ENCODE measurements at regions not wholly inside any gene's neighbourhood (a gene's known extent, or its start where the extent isn't known, plus 50 kb on each side); places are given as distances from the start of the nearest gene placed in this dataset.

DNA sequence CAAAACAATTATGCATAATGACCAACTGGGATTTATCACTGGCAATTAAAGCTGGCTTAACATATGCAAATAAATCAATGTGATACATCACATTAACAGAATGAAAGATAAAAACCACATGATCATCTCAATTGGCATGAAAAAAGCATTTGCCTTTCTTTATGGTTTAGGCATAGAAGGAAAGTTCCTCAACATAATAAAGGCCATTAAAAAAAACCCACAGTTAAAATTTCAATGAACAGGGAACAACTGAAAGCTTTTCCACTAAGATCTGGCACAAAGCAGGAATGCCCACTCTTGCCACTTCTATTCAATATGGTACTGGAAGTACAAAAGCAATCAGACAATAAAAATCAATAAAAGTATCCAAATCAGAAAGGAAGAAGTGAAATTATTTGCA, 151.2 kb upstream of the CD180 start:
- no peak for TF ChIP-seq SCRT1 (tag by site-specific recombination; IDR thresholded peaks at IDR 0.05; ENCODE audit: borderline replicate concordance)
- no peak for TF ChIP-seq SP2 (tag by site-specific recombination; IDR thresholded peaks at IDR 0.05)
- TF ChIP-seq, protein P1, sequence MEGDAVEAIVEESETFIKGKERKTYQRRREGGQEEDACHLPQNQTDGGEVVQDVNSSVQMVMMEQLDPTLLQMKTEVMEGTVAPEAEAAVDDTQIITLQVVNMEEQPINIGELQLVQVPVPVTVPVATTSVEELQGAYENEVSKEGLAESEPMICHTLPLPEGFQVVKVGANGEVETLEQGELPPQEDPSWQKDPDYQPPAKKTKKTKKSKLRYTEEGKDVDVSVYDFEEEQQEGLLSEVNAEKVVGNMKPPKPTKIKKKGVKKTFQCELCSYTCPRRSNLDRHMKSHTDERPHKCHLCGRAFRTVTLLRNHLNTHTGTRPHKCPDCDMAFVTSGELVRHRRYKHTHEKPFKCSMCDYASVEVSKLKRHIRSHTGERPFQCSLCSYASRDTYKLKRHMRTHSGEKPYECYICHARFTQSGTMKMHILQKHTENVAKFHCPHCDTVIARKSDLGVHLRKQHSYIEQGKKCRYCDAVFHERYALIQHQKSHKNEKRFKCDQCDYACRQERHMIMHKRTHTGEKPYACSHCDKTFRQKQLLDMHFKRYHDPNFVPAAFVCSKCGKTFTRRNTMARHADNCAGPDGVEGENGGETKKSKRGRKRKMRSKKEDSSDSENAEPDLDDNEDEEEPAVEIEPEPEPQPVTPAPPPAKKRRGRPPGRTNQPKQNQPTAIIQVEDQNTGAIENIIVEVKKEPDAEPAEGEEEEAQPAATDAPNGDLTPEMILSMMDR (tag by site-specific recombination; IDR thresholded peaks at IDR 0.05) = no peak
- TF ChIP-seq ZNF311 (tag by site-specific recombination; IDR thresholded peaks at IDR 0.05; ENCODE audit: borderline replicate concordance) = no peak
- TF ChIP-seq, protein P2, sequence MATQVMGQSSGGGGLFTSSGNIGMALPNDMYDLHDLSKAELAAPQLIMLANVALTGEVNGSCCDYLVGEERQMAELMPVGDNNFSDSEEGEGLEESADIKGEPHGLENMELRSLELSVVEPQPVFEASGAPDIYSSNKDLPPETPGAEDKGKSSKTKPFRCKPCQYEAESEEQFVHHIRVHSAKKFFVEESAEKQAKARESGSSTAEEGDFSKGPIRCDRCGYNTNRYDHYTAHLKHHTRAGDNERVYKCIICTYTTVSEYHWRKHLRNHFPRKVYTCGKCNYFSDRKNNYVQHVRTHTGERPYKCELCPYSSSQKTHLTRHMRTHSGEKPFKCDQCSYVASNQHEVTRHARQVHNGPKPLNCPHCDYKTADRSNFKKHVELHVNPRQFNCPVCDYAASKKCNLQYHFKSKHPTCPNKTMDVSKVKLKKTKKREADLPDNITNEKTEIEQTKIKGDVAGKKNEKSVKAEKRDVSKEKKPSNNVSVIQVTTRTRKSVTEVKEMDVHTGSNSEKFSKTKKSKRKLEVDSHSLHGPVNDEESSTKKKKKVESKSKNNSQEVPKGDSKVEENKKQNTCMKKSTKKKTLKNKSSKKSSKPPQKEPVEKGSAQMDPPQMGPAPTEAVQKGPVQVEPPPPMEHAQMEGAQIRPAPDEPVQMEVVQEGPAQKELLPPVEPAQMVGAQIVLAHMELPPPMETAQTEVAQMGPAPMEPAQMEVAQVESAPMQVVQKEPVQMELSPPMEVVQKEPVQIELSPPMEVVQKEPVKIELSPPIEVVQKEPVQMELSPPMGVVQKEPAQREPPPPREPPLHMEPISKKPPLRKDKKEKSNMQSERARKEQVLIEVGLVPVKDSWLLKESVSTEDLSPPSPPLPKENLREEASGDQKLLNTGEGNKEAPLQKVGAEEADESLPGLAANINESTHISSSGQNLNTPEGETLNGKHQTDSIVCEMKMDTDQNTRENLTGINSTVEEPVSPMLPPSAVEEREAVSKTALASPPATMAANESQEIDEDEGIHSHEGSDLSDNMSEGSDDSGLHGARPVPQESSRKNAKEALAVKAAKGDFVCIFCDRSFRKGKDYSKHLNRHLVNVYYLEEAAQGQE (tag by site-specific recombination; IDR thresholded peaks at IDR 0.05) = no peak

Measured in HEK293 (cell line).